ENCODE measurements at regions not wholly inside any gene's neighbourhood (a gene's known extent, or its start where the extent isn't known, plus 50 kb on each side); places are given as distances from the start of the nearest gene placed in this dataset.

DNA sequence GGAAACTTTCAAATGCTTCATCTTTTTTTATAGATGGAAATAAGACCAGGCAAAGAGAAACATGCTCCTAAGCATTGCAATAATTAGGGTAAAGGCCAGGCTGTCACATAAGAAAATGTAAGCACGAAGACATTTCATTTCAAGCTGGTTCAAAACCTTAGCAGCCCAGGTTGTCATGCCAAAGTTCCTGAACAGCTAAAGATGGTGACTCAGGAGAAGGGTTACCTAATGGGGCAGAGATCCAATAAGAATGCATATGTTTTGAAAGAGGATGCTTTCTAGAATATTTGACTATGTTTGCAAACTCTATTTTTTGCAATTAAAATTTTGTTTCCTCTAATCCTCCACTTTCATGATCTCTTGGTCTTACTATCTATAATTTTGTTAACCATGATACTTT lies 65.6 kb upstream of the PHACTR2 start:
- Histone ChIP-seq H3K4me1 (ENCODE audit: control insufficient read depth, extremely low read depth, insufficient read depth, low read length) (peaks cover 3% of the 10 kb centered on the region), H4K20me1 (replicated peaks; ENCODE audit: control insufficient read depth, extremely low read depth, insufficient read depth, low read length) (no peaks in the 10 kb centered on the region), H3K9me1 (replicated peaks; ENCODE audit: control insufficient read depth, extremely low read depth, insufficient read depth, low read length) (no peaks in the 10 kb centered on the region), H3K9me3 (replicated peaks; ENCODE audit: control insufficient read depth, insufficient read depth, low read length) (no peaks in the 10 kb centered on the region), H2AFZ (ENCODE audit: low read depth, low read length) (no peak overlapping the region), H3K4me3 (replicated peaks in 1 of 3; ENCODE audit: insufficient read depth in 1 of 3, low read depth in 1 of 3, low read length in 3 of 3) (no peak overlapping the region), H3K4me2 (ENCODE audit: insufficient read depth, low read length) (no peak overlapping the region), H3K9ac (replicated peaks; ENCODE audit: extremely low read depth, insufficient read depth, low read length) (no peak overlapping the region), H3K36me3 (ENCODE audit: control insufficient read depth in 2 of 2, extremely low read depth in 1 of 2, insufficient read depth in 2 of 2, low read length in 2 of 2) (no peaks in the 10 kb centered on the region), H3K27me3 (ENCODE audit: control insufficient read depth in 2 of 2, insufficient read depth in 2 of 2, low read length in 2 of 2) (no peaks in the 10 kb centered on the region), H3K27ac (ENCODE audit: insufficient read depth, low read depth, low read length) (no peak overlapping the region), H3K79me2 (ENCODE audit: control insufficient read depth, insufficient read depth, low read length) (no peaks in the 10 kb centered on the region)
- FAIRE-seq: no peak
- intact Hi-C loops (cut with micrococcal nuclease) (no loop called here), dilution Hi-C loops (cut with MboI; ENCODE audit: extremely low pct_ligation_motif_present, low sequenced_read_pairs) (no loop called here)
- ChIA-PET CTCF (no interaction called here), POLR2A (no interaction called here)
- BruUV-seq (replicated peaks): no TSS peak
- TF ChIP-seq GATA2 (IDR thresholded peaks at IDR 0.05; ENCODE audit: insufficient read depth, insufficient read length, low read depth, low read length) (no peak), POLR2A (IDR thresholded peaks at IDR 0.05; ENCODE audit: low read depth, low read length) (no peak), EZH2 (IDR thresholded peaks at IDR 0.05; ENCODE audit: borderline replicate concordance, low read depth, low read length, severe bottlenecking) (no peak), JUN (IDR thresholded peaks at IDR 0.05; ENCODE audit: borderline replicate concordance, insufficient read depth, insufficient read length, low read depth) (no peak), MYC (IDR thresholded peaks at IDR 0.05; ENCODE audit: low read depth, low read length) (no peak), POLR2AphosphoS5 (IDR thresholded peaks at IDR 0.05; ENCODE audit: insufficient read depth, low read depth, low read length) (no peak), FOS (IDR thresholded peaks at IDR 0.05; ENCODE audit: borderline replicate concordance, insufficient read depth, low read length) (no peak)
- TF ChIP-seq, protein P1, sequence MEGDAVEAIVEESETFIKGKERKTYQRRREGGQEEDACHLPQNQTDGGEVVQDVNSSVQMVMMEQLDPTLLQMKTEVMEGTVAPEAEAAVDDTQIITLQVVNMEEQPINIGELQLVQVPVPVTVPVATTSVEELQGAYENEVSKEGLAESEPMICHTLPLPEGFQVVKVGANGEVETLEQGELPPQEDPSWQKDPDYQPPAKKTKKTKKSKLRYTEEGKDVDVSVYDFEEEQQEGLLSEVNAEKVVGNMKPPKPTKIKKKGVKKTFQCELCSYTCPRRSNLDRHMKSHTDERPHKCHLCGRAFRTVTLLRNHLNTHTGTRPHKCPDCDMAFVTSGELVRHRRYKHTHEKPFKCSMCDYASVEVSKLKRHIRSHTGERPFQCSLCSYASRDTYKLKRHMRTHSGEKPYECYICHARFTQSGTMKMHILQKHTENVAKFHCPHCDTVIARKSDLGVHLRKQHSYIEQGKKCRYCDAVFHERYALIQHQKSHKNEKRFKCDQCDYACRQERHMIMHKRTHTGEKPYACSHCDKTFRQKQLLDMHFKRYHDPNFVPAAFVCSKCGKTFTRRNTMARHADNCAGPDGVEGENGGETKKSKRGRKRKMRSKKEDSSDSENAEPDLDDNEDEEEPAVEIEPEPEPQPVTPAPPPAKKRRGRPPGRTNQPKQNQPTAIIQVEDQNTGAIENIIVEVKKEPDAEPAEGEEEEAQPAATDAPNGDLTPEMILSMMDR (IDR thresholded peaks at IDR 0.05; ENCODE audit: extremely low read depth in 1 of 2, insufficient read depth in 1 of 2, low read depth in 1 of 2, low read length in 2 of 2): no peak
- TF ChIP-seq, protein P2, sequence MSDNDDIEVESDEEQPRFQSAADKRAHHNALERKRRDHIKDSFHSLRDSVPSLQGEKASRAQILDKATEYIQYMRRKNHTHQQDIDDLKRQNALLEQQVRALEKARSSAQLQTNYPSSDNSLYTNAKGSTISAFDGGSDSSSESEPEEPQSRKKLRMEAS (IDR thresholded peaks at IDR 0.05; ENCODE audit: insufficient read depth, insufficient read length): no peak
- no peak for DNase-seq (ENCODE audit: low read depth, low spot score)

Measured in endothelial cell of umbilical vein (primary cell).